ENCODE measurements at regions not wholly inside any gene's neighbourhood (a gene's known extent, or its start where the extent isn't known, plus 50 kb on each side); places are given as distances from the start of the nearest gene placed in this dataset.

DNA sequence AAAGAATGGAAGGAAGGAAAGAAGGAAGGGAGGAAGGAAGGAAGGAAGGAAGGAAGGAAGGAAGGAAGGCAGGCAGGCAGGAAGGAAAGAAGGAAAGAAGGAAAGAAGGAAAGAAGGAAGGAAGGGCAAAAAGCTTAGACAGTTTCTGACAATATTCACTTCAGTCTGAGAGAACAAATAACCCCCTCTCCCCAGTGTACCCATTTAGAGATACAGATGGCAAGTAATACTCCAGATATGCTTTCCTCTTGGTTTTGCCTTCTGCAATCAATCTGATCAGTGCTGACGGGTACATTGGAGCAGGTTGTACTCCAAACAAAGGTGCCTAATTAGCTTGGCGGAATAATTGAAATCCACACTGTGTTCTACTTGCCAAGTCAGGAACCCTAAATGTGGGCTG lies 534.6 kb upstream of the TMEFF2 start:
- WGBS (ENCODE audit: low lambda C conversion rate), result 27% methylated on average over 2 of the region's 2 CpGs
- H3K36me3 ChIP-seq (replicated peaks in 1 of 2; ENCODE audit: control insufficient read depth in 1 of 2, insufficient read depth in 2 of 2, low read length in 2 of 2), result no peaks in the 10 kb centered on the region
- TF ChIP-seq ZNF720 (CRISPR knock-in tag; IDR thresholded peaks at IDR 0.05) (no peak), RELA (CRISPR knock-in tag; IDR thresholded peaks at IDR 0.05) (no peak), MLLT10 (CRISPR knock-in tag; IDR thresholded peaks at IDR 0.05) (no peak), ZNF672 (CRISPR knock-in tag; IDR thresholded peaks at IDR 0.05) (no peak), SKI (IDR thresholded peaks at IDR 0.05; ENCODE audit: partially characterized antibody) (no peak), HNRNPK (IDR thresholded peaks at IDR 0.05; ENCODE audit: low read depth, low read length, poor library complexity, severe bottlenecking) (no peak), GATA4 (IDR thresholded peaks at IDR 0.05; ENCODE audit: borderline replicate concordance, low read depth) (no peak), GFI1 (CRISPR knock-in tag; IDR thresholded peaks at IDR 0.05; ENCODE audit: borderline replicate concordance) (no peak), NPAS2 (CRISPR knock-in tag; IDR thresholded peaks at IDR 0.05; ENCODE audit: borderline replicate concordance) (no peak), ZBTB1 (CRISPR knock-in tag; IDR thresholded peaks at IDR 0.05; ENCODE audit: borderline replicate concordance) (no peak), EED (CRISPR knock-in tag; IDR thresholded peaks at IDR 0.05) (no peak), HNRNPH1 (optimal IDR thresholded peaks at IDR 0.05; ENCODE audit: low read depth, low read length) (no peak)
- TF ChIP-seq, protein P1, sequence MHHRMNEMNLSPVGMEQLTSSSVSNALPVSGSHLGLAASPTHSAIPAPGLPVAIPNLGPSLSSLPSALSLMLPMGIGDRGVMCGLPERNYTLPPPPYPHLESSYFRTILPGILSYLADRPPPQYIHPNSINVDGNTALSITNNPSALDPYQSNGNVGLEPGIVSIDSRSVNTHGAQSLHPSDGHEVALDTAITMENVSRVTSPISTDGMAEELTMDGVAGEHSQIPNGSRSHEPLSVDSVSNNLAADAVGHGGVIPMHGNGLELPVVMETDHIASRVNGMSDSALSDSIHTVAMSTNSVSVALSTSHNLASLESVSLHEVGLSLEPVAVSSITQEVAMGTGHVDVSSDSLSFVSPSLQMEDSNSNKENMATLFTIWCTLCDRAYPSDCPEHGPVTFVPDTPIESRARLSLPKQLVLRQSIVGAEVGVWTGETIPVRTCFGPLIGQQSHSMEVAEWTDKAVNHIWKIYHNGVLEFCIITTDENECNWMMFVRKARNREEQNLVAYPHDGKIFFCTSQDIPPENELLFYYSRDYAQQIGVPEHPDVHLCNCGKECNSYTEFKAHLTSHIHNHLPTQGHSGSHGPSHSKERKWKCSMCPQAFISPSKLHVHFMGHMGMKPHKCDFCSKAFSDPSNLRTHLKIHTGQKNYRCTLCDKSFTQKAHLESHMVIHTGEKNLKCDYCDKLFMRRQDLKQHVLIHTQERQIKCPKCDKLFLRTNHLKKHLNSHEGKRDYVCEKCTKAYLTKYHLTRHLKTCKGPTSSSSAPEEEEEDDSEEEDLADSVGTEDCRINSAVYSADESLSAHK (CRISPR knock-in tag; IDR thresholded peaks at IDR 0.05; ENCODE audit: borderline replicate concordance), result no peak
- TF ChIP-seq, protein P2, sequence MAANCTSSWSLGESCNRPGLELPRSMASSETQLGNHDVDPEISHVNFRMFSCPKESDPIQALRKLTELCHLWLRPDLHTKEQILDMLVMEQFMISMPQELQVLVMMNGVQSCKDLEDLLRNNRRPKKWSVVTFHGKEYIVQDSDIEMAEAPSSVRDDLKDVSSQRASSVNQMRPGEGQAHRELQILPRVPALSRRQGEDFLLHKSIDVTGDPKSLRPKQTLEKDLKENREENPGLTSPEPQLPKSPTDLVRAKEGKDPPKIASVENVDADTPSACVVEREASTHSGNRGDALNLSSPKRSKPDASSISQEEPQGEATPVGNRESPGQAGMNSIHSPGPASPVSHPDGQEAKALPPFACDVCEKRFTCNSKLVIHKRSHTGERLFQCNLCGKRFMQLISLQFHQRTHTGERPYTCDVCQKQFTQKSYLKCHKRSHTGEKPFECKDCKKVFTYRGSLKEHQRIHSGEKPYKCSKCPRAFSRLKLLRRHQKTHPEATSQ (CRISPR knock-in tag; IDR thresholded peaks at IDR 0.05; ENCODE audit: borderline replicate concordance), result no peak
- TF ChIP-seq, protein P3, sequence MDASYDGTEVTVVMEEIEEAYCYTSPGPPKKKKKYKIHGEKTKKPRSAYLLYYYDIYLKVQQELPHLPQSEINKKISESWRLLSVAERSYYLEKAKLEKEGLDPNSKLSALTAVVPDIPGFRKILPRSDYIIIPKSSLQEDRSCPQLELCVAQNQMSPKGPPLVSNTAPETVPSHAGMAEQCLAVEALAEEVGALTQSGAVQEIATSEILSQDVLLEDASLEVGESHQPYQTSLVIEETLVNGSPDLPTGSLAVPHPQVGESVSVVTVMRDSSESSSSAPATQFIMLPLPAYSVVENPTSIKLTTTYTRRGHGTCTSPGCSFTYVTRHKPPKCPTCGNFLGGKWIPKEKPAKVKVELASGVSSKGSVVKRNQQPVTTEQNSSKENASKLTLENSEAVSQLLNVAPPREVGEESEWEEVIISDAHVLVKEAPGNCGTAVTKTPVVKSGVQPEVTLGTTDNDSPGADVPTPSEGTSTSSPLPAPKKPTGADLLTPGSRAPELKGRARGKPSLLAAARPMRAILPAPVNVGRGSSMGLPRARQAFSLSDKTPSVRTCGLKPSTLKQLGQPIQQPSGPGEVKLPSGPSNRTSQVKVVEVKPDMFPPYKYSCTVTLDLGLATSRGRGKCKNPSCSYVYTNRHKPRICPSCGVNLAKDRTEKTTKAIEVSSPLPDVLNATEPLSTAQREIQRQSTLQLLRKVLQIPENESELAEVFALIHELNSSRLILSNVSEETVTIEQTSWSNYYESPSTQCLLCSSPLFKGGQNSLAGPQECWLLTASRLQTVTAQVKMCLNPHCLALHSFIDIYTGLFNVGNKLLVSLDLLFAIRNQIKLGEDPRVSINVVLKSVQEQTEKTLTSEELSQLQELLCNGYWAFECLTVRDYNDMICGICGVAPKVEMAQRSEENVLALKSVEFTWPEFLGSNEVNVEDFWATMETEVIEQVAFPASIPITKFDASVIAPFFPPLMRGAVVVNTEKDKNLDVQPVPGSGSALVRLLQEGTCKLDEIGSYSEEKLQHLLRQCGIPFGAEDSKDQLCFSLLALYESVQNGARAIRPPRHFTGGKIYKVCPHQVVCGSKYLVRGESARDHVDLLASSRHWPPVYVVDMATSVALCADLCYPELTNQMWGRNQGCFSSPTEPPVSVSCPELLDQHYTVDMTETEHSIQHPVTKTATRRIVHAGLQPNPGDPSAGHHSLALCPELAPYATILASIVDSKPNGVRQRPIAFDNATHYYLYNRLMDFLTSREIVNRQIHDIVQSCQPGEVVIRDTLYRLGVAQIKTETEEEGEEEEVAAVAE (CRISPR knock-in tag; IDR thresholded peaks at IDR 0.05; ENCODE audit: borderline replicate concordance), result no peak
- ATAC-seq, result no peak
- no peaks in the 10 kb centered on the region for H3K9me3 ChIP-seq (ENCODE audit: low read length)
- no peak overlapping the region for H3K9ac ChIP-seq (ENCODE audit: insufficient read depth, low read depth, low read length)
- POLR2A ChIA-PET, result no interaction called here
- no peak overlapping the region for H3K4me2 ChIP-seq (ENCODE audit: low read depth, low read length)
- no peaks in the 10 kb centered on the region for H3K27me3 ChIP-seq (ENCODE audit: control insufficient read depth in 1 of 2, insufficient read depth in 2 of 2, low read length in 2 of 2)
- no peak for DNase-seq (ENCODE audit: low spot score)
- no peaks in the 10 kb centered on the region for H3K79me2 ChIP-seq (ENCODE audit: insufficient read depth, low read length)
- peaks cover 1% of the 10 kb centered on the region; the same call in 1 of the 2 replicates for H3K4me1 ChIP-seq (ENCODE audit: insufficient read depth, low read length)
- BruUV-seq (replicated peaks), result no TSS peak
- no peak overlapping the region for H3K4me3 ChIP-seq (replicated peaks in 1 of 3; ENCODE audit: insufficient read depth in 1 of 3, low read depth in 2 of 3, low read length in 3 of 3)
- no peak overlapping the region for H2AFZ ChIP-seq (ENCODE audit: low read length)
- H3K27ac ChIP-seq (ENCODE audit: extremely low read length, insufficient read depth, low read length), result no peak overlapping the region
- CTCF ChIA-PET (ENCODE audit: low intra/inter-chr PET ratio, low total read pairs), result no interaction called here
- intact Hi-C loops (cut with micrococcal nuclease; ENCODE audit: unreplicated experiment), result no loop called here
- no peaks in the 10 kb centered on the region for H4K20me1 ChIP-seq (ENCODE audit: insufficient read depth, low read length)
- in situ Hi-C loops (cut with HindIII; ENCODE audit: extremely low pct_ligation_motif_present, low pct_unique_long_range_greater_than_20kb), result no loop called here
- FAIRE-seq, result no peak
